SH-SY5Y (cell line): ENCODE measurements at regions not wholly inside any gene's neighbourhood (a gene's known extent, or its start where the extent isn't known, plus 50 kb on each side); places are given as distances from the start of the nearest gene placed in this dataset.

ENCODE experiments used
- GATA2 ChIP-seq: IDR thresholded peaks from 2 replicates; pipeline ENCODE4 v1.6.1; 2011; ENCODE audit warnings: mild to moderate bottlenecking, low read depth, low read length
- GATA3 ChIP-seq: IDR thresholded peaks from 2 replicates; pipeline ENCODE4 v1.6.1; 2011; ENCODE audit warnings: low read depth, mild to moderate bottlenecking, low read length, moderate library complexity

GRCh38 chr4:107115185-107115847 is 79.2 kb upstream of the DKK2 start:
- TF ChIP-seq GATA2 (peak; percentile 70; the same call in 1 of the 2 replicates), GATA3 (peak; percentile 83)
